HCT116 (cell line): ENCODE measurements at regions not wholly inside any gene's neighbourhood (a gene's known extent, or its start where the extent isn't known, plus 50 kb on each side); places are given as distances from the start of the nearest gene placed in this dataset.

Source experiments
- ATAC-seq: fragments of 200-7000 bp; cut with Tn5 transposase; 2 replicates; pipeline ENCODE4 v1.9.1; 2020; ENCODE audit warnings: mild to moderate bottlenecking, moderate library complexity
- BruUV-seq: library from RNA; stranded (reverse); fragments of 400-500 nt; replicated peaks from 2 replicates; lab custom pipeline; 2021; lab: Mats Ljungman, UMichigan
- CTCF ChIA-PET: fragments of 300-600 bp; sonication (Branson Sonifier 250); formaldehyde crosslinking; loops from one replicate; lab custom pipeline; 2021; ENCODE audit warnings: antibody characterized with exemption; lab: Charles Lee
- POLR2A ChIA-PET: fragments of 300-600, 350-600 bp; sonication (Branson Sonifier 250); formaldehyde crosslinking; loops from one replicate; lab custom pipeline; 2021; ENCODE audit warnings: antibody characterized with exemption; lab: Charles Lee
- RAD21 ChIA-PET, 2 experiments: fragments of 300-600 bp; sonication (Branson Sonifier 250); formaldehyde crosslinking; loops; one replicate each; lab custom pipeline; 2023; ENCODE audit warnings: low total read pairs in 2 of 2; ENCODE audit not compliant: uncharacterized antibody in 2 of 2, unreplicated experiment in 2 of 2, low non-redundant PET in 1 of 2; lab: Charles Lee
- DNase-seq: peaks from one replicate; pipeline ENCODE4 v3.0.0-alpha.2; 2010; ENCODE audit warnings: low read depth, low spot score
- H2AFZ ChIP-seq: fragments of 200-600 bp; shearing (Covaris generic), sonication (generic); 2 replicates; pipeline ENCODE4 v1.6.1; 2017; ENCODE audit warnings: low read depth, mixed run types, mixed read lengths, antibody characterized with exemption, low read length; ENCODE audit not compliant: poor library complexity, severe bottlenecking
- H3K27ac ChIP-seq: 2 replicates; pipeline ENCODE4 v1.5.1; 2012; ENCODE audit warnings: low read depth, low read length
- H3K27me3 ChIP-seq: fragments of 200-600 bp; sonication (generic); 2 replicates; pipeline ENCODE4 v1.6.1; 2016; ENCODE audit warnings: mixed run types, low read length, mixed read lengths; ENCODE audit not compliant: insufficient read depth
- H3K36me3 ChIP-seq, 2 experiments: fragments of 200-500 bp in 1 of 2; fragments of 200-600 bp in 1 of 2; sonication (Bioruptor generic) in 1 of 2; sonication (generic) in 1 of 2; 2 replicates each; pipeline versions ENCODE4 v1.5.1 to v1.6.1; 2014 to 2016; ENCODE audit warnings: low read length in 2 of 2, inconsistent platforms in 1 of 2, mixed read lengths in 1 of 2, mixed run types in 1 of 2; ENCODE audit not compliant: insufficient read depth in 2 of 2, control insufficient read depth in 1 of 2
- H3K4me1 ChIP-seq, 2 experiments: fragments of 200-600 bp in 1 of 2; sonication (generic) in 1 of 2; 2 replicates each; pipeline versions ENCODE4 v1.5.1 to v1.6.1; 2012 to 2017; ENCODE audit warnings: low read length in 2 of 2, inconsistent platforms in 1 of 2, mild to moderate bottlenecking in 1 of 2, mixed read lengths in 1 of 2, mixed run types in 1 of 2, moderate library complexity in 1 of 2; ENCODE audit not compliant: insufficient read depth in 2 of 2, control insufficient read depth in 1 of 2
- H3K4me2 ChIP-seq: fragments of 200-600 bp; sonication (generic); 2 replicates; pipeline ENCODE4 v1.6.1; 2017; ENCODE audit warnings: mixed run types, low read length, mixed read lengths
- H3K4me3 ChIP-seq, 2 experiments: fragments of 200-600 bp in 1 of 2; sonication (generic) in 1 of 2; replicated peaks in 1 of 2; 2 replicates each; pipeline ENCODE4 v1.5.1; 2011 to 2016; ENCODE audit warnings: low read length in 2 of 2, control low read depth in 1 of 2, low read depth in 1 of 2, mild to moderate bottlenecking in 1 of 2, mixed read lengths in 1 of 2, mixed run types in 1 of 2
- H3K79me2 ChIP-seq: fragments of 200-600 bp; sonication (generic); 2 replicates; pipeline ENCODE4 v1.6.1; 2017; ENCODE audit warnings: mild to moderate bottlenecking, mixed run types, low read length, moderate library complexity, mixed read lengths; ENCODE audit not compliant: insufficient read depth
- H3K9ac ChIP-seq: fragments of 200-600 bp; sonication (generic); 2 replicates; pipeline ENCODE4 v1.6.1; 2016; ENCODE audit warnings: low read length, mixed read lengths
- H3K9me2 ChIP-seq: fragments of 200-600 bp; sonication (generic), shearing (Covaris generic); 2 replicates; pipeline ENCODE4 v1.6.1; 2017; ENCODE audit warnings: mixed run types, mild to moderate bottlenecking, moderate library complexity; ENCODE audit not compliant: insufficient read depth
- H3K9me3 ChIP-seq, 2 experiments: fragments of 200-500 bp in 1 of 2; fragments of 200-600 bp in 1 of 2; sonication (Bioruptor generic) in 1 of 2; sonication (generic) in 1 of 2; 2 replicates each; pipeline ENCODE4 v1.6.1; 2014 to 2017; ENCODE audit warnings: low read length in 2 of 2, mixed read lengths in 2 of 2, inconsistent platforms in 1 of 2, low read depth in 1 of 2, mild to moderate bottlenecking in 1 of 2, mixed run types in 1 of 2, moderate library complexity in 1 of 2; ENCODE audit not compliant: control insufficient read depth in 1 of 2, insufficient read depth in 1 of 2
- H4K20me1 ChIP-seq: fragments of 200-600 bp; sonication (generic), shearing (Covaris generic); 2 replicates; pipeline ENCODE4 v1.6.1; 2017; ENCODE audit warnings: mixed run types, mild to moderate bottlenecking, moderate library complexity; ENCODE audit not compliant: insufficient read depth
- FOSL1 ChIP-seq: IDR thresholded peaks from 2 replicates; pipeline ENCODE4 v1.6.1; 2012; ENCODE audit warnings: low read depth
- POLR2AphosphoS5 ChIP-seq: IDR thresholded peaks from 2 replicates; pipeline ENCODE4 v1.6.1; 2011; ENCODE audit warnings: mild to moderate bottlenecking, low read depth, low read length, moderate library complexity
- SIN3A ChIP-seq: IDR thresholded peaks from 2 replicates; pipeline ENCODE4 v1.6.1; 2012; ENCODE audit warnings: low read depth
- SP1 ChIP-seq: IDR thresholded peaks from 2 replicates; pipeline ENCODE4 v1.6.1; 2012; ENCODE audit warnings: low read depth
- TCF7L2 ChIP-seq: IDR thresholded peaks from 2 replicates; pipeline ENCODE4 v1.7.0; 2011; ENCODE audit warnings: borderline replicate concordance, inconsistent platforms; ENCODE audit not compliant: insufficient read depth, insufficient read length; ENCODE audit errors: extremely low read depth
- YY1 ChIP-seq: IDR thresholded peaks from 2 replicates; pipeline ENCODE4 v1.6.1; 2011; ENCODE audit warnings: low read length, low read depth, moderate library complexity, mild to moderate bottlenecking; ENCODE audit not compliant: insufficient replicate concordance; ENCODE audit errors: extremely low read depth
- intact Hi-C: fragments of 100-400 bp; cut with micrococcal nuclease; formaldehyde crosslinking; loops from 2 replicates; pipeline ENCODE4 v1.10.0; 2022
- TF ChIP-seq, protein P1 (sequence below): IDR thresholded peaks from 2 replicates; pipeline ENCODE4 v1.6.1; 2011; ENCODE audit warnings: mild to moderate bottlenecking, low read length, moderate library complexity; ENCODE audit not compliant: insufficient replicate concordance; ENCODE audit errors: extremely low read depth

DNA sequence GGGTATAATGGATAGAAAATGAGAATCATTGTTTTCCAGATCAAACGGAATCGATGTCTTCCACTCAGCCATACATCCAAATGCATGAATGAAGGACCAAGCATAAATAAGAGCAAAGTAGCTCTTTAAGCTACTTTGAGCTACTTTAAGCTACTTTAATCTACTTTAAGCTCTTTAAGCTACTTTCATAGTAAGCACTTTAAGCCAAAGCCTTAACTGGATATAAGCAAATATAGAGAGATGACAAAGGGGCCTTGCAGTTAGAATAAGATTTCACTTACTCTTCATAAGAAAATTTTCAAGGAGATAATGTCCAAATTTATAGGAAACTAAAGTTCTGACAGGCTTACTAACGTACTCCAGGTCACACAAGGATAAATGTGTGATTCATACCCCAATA lies 355.6 kb upstream of the KITLG start:
- Histone ChIP-seq H3K79me2 (peaks cover 26% of the 10 kb centered on the region), H3K9ac (peak overlapping the region; percentile 57), H3K9me2 (no peaks in the 10 kb centered on the region), H4K20me1 (no peaks in the 10 kb centered on the region), H3K27ac (peak overlapping the region; percentile 98), H3K4me2 (peak overlapping the region; percentile 57), H3K36me3 (peaks cover 0 to 1% of the 10 kb centered on the region in 2 experiments; a peak in 1 of 4 replicates), H3K27me3 (no peaks in the 10 kb centered on the region), H3K4me1 (peaks cover 65 to 75% of the 10 kb centered on the region in 2 experiments), H3K9me3 (peaks cover 0 to 1% of the 10 kb centered on the region in 2 experiments; a peak in 1 of 4 replicates), H3K4me3 (no peak overlapping the region), H2AFZ (no peak overlapping the region)
- ChIA-PET CTCF (interaction anchor here (1.0 to 5.7 kb wide), 2 partner anchors 12 to 302 kb away, joined by 3 to 36 read pairs; no protein-coding TSS in a partner anchor), POLR2A (interaction anchor here (2.8 to 8.7 kb wide), 3 partner anchors 9 to 25 kb away, joined by 15 to 86 read pairs (median 19); no protein-coding TSS in a partner anchor), RAD21 (no interaction called here)
- DNase-seq (no peak), ATAC-seq (no peak)
- TF ChIP-seq FOSL1 (0 out of 2 replicates have a peak, but pooled peaks have one; percentile 17), SP1 (no peak; the same call in 1 of the 2 replicates), YY1 (no peak), POLR2AphosphoS5 (peak; percentile 25; the same call in 1 of the 2 replicates), SIN3A (no peak), TCF7L2 (peak; percentile 57)
- TF ChIP-seq, protein P1, sequence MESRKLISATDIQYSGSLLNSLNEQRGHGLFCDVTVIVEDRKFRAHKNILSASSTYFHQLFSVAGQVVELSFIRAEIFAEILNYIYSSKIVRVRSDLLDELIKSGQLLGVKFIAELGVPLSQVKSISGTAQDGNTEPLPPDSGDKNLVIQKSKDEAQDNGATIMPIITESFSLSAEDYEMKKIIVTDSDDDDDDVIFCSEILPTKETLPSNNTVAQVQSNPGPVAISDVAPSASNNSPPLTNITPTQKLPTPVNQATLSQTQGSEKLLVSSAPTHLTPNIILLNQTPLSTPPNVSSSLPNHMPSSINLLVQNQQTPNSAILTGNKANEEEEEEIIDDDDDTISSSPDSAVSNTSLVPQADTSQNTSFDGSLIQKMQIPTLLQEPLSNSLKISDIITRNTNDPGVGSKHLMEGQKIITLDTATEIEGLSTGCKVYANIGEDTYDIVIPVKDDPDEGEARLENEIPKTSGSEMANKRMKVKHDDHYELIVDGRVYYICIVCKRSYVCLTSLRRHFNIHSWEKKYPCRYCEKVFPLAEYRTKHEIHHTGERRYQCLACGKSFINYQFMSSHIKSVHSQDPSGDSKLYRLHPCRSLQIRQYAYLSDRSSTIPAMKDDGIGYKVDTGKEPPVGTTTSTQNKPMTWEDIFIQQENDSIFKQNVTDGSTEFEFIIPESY: no peak
- BruUV-seq: no TSS peak
- intact Hi-C loops: no loop called here
